ENCODE measurements at regions not wholly inside any gene's neighbourhood (a gene's known extent, or its start where the extent isn't known, plus 50 kb on each side); places are given as distances from the start of the nearest gene placed in this dataset.

GRCh38 chr11:15673408-15673831 lies 558.7 kb downstream of the INSC start:
- intact Hi-C loops (cut with DNase I), result no loop called here

GRCh38 chr11:15674756-15675155 lies 560.0 kb downstream of the INSC start:
- peak; percentile 11 for DNase-seq
- no peak overlapping the region for H3K27ac ChIP-seq
- no peaks in the 10 kb centered on the region for H3K9me3 ChIP-seq
- H3K4me3 ChIP-seq, result no peak overlapping the region
- H3K9ac ChIP-seq (ENCODE audit: low read depth in 2 of 2, low read length in 2 of 2), result no peak overlapping the region
- TF ChIP-seq CTCF (IDR thresholded peaks at IDR 0.05), result no peak
- H3K36me3 ChIP-seq, result no peaks in the 10 kb centered on the region
- no peaks in the 10 kb centered on the region for H3K4me1 ChIP-seq
- H3K27me3 ChIP-seq, result no peaks in the 10 kb centered on the region
- intact Hi-C loops (cut with DNase I), result no loop called here

More at GRCh38 chr11:15673408-15673831, 558.7 kb downstream of the INSC start:
- Histone ChIP-seq H3K27me3 (no peaks in the 10 kb centered on the region), H3K4me1 (no peaks in the 10 kb centered on the region), H3K36me3 (no peaks in the 10 kb centered on the region), H3K27ac (no peak overlapping the region), H3K9me3 (no peaks in the 10 kb centered on the region), H3K9ac (ENCODE audit: low read depth in 2 of 2, low read length in 2 of 2) (no peak overlapping the region), H3K4me3 (no peak overlapping the region)
- no peak for TF ChIP-seq CTCF (IDR thresholded peaks at IDR 0.05)
- DNase-seq, result peak; percentile 8

- Histone ChIP-seq H3K27me3 (no peaks in the 10 kb centered on the region), H3K27ac (no peak overlapping the region), H3K9me3 (no peaks in the 10 kb centered on the region), H3K4me3 (no peak overlapping the region), H3K4me1 (no peaks in the 10 kb centered on the region), H3K9ac (ENCODE audit: low read depth in 2 of 2, low read length in 2 of 2) (no peak overlapping the region), H3K36me3 (no peaks in the 10 kb centered on the region)
- DNase-seq, result no peak
- intact Hi-C loops (cut with DNase I), result no loop called here
- no peak for TF ChIP-seq CTCF (IDR thresholded peaks at IDR 0.05)
Observed at GRCh38 chr11:15675683-15676082, 561.0 kb downstream of the INSC start.

- DNase-seq, result no peak
- no peak overlapping the region for H3K9ac ChIP-seq (ENCODE audit: low read depth in 2 of 2, low read length in 2 of 2)
- no peak overlapping the region for H3K27ac ChIP-seq
- intact Hi-C loops (cut with DNase I), result no loop called here
- no peak for TF ChIP-seq CTCF (IDR thresholded peaks at IDR 0.05)
- H3K4me3 ChIP-seq, result no peak overlapping the region
- no peaks in the 10 kb centered on the region for H3K27me3 ChIP-seq
- H3K4me1 ChIP-seq, result no peaks in the 10 kb centered on the region
- H3K36me3 ChIP-seq, result no peaks in the 10 kb centered on the region
- no peaks in the 10 kb centered on the region for H3K9me3 ChIP-seq
Observed at GRCh38 chr11:15677181-15677580, 562.5 kb downstream of the INSC start.

- intact Hi-C loops (cut with DNase I), result no loop called here
- Histone ChIP-seq H3K4me1 (no peaks in the 10 kb centered on the region), H3K9me3 (no peaks in the 10 kb centered on the region)
Observed at GRCh38 chr11:15683528-15683927, 568.8 kb downstream of the INSC start.

More at GRCh38 chr11:15683528-15683927, 568.8 kb downstream of the INSC start:
- no peak overlapping the region for H3K4me3 ChIP-seq
- no peaks in the 10 kb centered on the region for H3K27me3 ChIP-seq
- H3K9ac ChIP-seq (ENCODE audit: low read depth in 2 of 2, low read length in 2 of 2), result no peak overlapping the region
- H3K27ac ChIP-seq, result no peak overlapping the region
- TF ChIP-seq CTCF (IDR thresholded peaks at IDR 0.05), result no peak
- no peaks in the 10 kb centered on the region for H3K36me3 ChIP-seq
- DNase-seq, result no peak
